Umbilical cord (tissue), 1 donor: ENCODE measurements at regions not wholly inside any gene's neighbourhood (a gene's known extent, or its start where the extent isn't known, plus 50 kb on each side); places are given as distances from the start of the nearest gene placed in this dataset.
A peak's percentile ranks its signal among the peaks of the same experiment; 100 is the strongest.

Experiments used
- DNase-seq: peaks from one replicate; pipeline ENCODE4 v3.0.0-alpha.2; 2015; ENCODE audit warnings: low spot score

GRCh38 chr5:4221048-4221447 is 625.4 kb downstream of the IRX1 start:
- no peak for DNase-seq

GRCh38 chr5:4222147-4222546 is 626.5 kb downstream of the IRX1 start:
- no peak for DNase-seq

GRCh38 chr5:4222821-4223220 is 627.2 kb downstream of the IRX1 start:
- no peak for DNase-seq

GRCh38 chr5:4225741-4226140 is 630.1 kb downstream of the IRX1 start:
- no peak for DNase-seq

- no peak for DNase-seq
Observed at GRCh38 chr5:4226565-4226964, 630.9 kb downstream of the IRX1 start.

- DNase-seq: no peak
Observed at GRCh38 chr5:4228708-4229107, 633.1 kb downstream of the IRX1 start.

GRCh38 chr5:4229414-4230292 is 634.0 kb downstream of the IRX1 start:
- no peak for DNase-seq

- no peak for DNase-seq
Observed at GRCh38 chr5:4230471-4230785, 634.8 kb downstream of the IRX1 start.

- DNase-seq: no peak
Observed at GRCh38 chr5:4230786-4231641, 635.4 kb downstream of the IRX1 start.

GRCh38 chr5:4232084-4232483 is 636.5 kb downstream of the IRX1 start:
- no peak for DNase-seq

GRCh38 chr5:4233671-4234070 is 638.0 kb downstream of the IRX1 start:
- DNase-seq: no peak

GRCh38 chr5:4243479-4244264 is 648.0 kb downstream of the IRX1 start:
- no peak for DNase-seq

GRCh38 chr5:4244306-4244705 is 648.7 kb downstream of the IRX1 start:
- no peak for DNase-seq

GRCh38 chr5:4245076-4245475 is 649.4 kb downstream of the IRX1 start:
- DNase-seq: no peak

- no peak for DNase-seq
Observed at GRCh38 chr5:4245511-4245910, 649.9 kb downstream of the IRX1 start.

- DNase-seq: no peak
Observed at GRCh38 chr5:4246447-4246846, 650.8 kb downstream of the IRX1 start.

GRCh38 chr5:4250254-4250653 is 654.6 kb downstream of the IRX1 start:
- DNase-seq: no peak

GRCh38 chr5:4252385-4252784 is 656.8 kb downstream of the IRX1 start:
- no peak for DNase-seq

GRCh38 chr5:4254736-4255135 is 659.1 kb downstream of the IRX1 start:
- no peak for DNase-seq

GRCh38 chr5:4255441-4255840 is 659.8 kb downstream of the IRX1 start:
- DNase-seq: peak; percentile 6

GRCh38 chr5:4258170-4258569 is 662.5 kb downstream of the IRX1 start:
- peak; percentile 45 for DNase-seq

GRCh38 chr5:4271193-4271592 is 675.6 kb downstream of the IRX1 start:
- DNase-seq: no peak
